Stimulated activated naive CD8-positive, alpha-beta T cell treated with anti-CD3 and anti-CD28 coated beads, Interleukin-15, amount 100 ng/mL, for 72 hours (primary cell): ENCODE measurements at regions not wholly inside any gene's neighbourhood (a gene's known extent, or its start where the extent isn't known, plus 50 kb on each side); places are given as distances from the start of the nearest gene placed in this dataset.

ENCODE experiments used
- ATAC-seq: fragments of 150-1000 bp; cut with Tn5 transposase; 2 replicates; pipeline ENCODE4 v1.10.0; 2021; ENCODE audit warnings: mild to moderate bottlenecking, moderate library complexity
- DNase-seq, 2 donors: peaks; one replicate each; pipeline ENCODE4 v3.0.0; 2021 to 2022
- H3K27ac Mint-ChIP-seq, 2 donors: one replicate each; pipeline ENCODE4 v1.8.0; 2022; ENCODE audit warnings: mild to moderate bottlenecking in 2 of 2, mixed read lengths in 2 of 2, moderate library complexity in 2 of 2
- H3K27me3 Mint-ChIP-seq: one replicate; pipeline ENCODE4 v1.8.0; 2022; ENCODE audit warnings: mixed read lengths
- H3K4me1 Mint-ChIP-seq: one replicate; pipeline ENCODE4 v1.8.0; 2022; ENCODE audit warnings: mild to moderate bottlenecking, mixed read lengths
- H3K4me3 Mint-ChIP-seq, 2 donors: one replicate each; pipeline ENCODE4 v1.8.0; 2022; ENCODE audit warnings: mild to moderate bottlenecking in 2 of 2, mixed read lengths in 2 of 2, moderate library complexity in 1 of 2
- H3K9me3 Mint-ChIP-seq, 2 donors: one replicate each; pipeline ENCODE4 v1.8.0; 2022; ENCODE audit warnings: mixed read lengths in 2 of 2

DNA sequence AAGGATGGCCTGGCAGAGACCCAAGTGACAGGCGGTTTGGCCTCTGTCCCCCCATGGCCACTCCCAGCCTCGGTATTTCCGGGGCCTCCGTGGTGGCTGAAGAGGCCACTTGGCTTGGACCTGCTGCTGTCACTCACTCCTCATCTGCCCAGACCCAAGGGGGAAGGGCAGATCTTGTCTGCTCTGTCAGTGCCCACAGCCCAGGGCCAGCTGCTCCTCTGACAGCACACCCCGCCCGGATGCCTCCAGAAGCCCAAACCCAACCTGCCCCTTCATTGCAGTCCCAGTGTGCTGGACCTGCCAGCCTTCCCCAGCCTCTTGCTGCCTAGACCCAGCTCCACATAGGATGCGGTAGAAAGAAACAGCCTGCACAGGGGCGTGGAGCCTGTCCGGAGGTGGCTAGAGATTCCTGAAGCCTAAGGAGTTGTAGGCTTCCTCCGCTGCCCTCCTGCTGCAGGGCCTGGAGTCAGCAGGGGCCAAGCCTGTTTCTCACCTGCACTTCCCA, 52.0 kb downstream of the MAGEF1 start:
- Mint-ChIP-seq H3K9me3 (no peaks in the 10 kb centered on the region), H3K27ac (no peak overlapping the region), H3K27me3 (no peaks in the 10 kb centered on the region), H3K4me3 (no peak overlapping the region), H3K4me1 (peaks cover 13% of the 10 kb centered on the region)
- DNase-seq = no peak
- peak; percentile 14 for ATAC-seq

DNA sequence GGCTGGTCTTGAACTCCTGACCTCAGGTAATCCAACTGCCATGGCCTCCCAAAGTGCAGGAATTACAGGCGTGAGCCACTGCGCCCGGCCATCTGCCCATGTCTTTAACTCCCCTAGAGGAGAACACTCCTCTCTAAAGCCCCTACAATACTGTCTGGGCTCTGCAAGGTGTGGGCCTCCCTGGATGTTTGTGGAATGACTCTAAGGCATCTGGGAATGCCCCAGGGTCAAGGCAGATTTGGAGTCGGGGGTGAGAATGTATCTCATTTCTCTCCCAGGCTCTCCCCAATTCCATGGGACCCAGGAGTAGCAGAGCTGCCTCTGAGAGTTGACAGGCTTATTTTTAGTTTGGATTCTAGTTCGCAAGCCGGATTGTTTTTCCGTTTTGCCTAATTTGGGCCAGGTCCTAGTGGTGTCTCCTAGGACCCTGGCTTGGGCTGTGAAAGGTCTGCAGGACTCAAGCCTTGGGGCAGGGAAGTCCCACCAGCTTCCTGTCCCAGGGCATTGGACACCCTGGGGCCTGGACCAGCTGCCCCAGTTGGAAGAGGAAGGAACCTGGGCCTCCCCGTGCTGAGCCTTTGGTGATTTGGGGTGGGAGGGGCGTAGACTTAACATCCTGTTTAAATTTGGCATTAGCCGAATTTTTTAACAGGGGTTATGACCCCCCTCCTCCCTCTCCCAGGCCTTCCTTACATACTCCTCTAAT, 53.5 kb downstream of the MAGEF1 start:
- ATAC-seq (no peak), DNase-seq (no peak)
- no peak overlapping the region for H3K4me3 Mint-ChIP-seq
- no peaks in the 10 kb centered on the region for H3K9me3 Mint-ChIP-seq
- peaks cover 13% of the 10 kb centered on the region for H3K4me1 Mint-ChIP-seq
- H3K27me3 Mint-ChIP-seq = no peaks in the 10 kb centered on the region
- H3K27ac Mint-ChIP-seq = no peak overlapping the region

DNA sequence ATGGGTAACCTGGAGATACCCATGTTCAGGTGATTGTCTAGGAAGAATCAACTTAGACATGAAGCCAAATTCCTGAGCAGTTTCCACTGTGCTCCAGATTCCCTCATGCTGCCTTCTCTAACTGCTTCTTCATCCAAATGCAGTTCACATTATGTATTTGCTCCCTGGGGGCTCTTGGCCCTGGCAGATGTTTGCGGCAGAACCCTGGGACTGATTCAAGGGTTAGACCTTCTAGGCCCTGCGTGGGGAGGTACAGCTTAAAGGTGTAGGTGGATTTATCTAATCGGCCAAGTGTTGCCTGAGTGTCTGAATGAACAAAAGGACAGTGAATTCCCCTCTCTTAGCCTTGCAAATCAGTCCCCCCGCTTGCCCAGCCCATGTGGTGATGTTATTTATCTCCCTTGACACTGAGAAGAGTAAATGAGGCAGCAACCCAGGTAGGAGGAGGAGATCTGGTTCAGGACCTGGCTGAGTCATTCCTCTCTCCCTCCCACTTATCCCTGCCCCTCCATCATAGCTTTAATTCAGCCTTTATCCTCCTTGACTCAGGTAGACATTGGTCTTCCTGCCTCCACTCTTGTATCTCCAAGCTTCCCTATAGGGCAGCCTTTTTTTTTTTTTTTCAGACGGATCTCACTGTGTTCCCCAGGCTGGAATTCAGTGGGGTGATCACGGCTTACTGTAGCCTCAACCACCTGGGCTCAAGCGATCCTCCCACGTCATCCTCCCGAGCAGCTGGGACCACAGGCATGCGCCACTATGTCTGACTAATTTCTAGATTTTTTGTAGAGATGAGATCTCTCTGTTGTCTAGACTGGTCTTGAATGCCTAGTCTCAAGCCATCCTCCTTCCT, 54.8 kb downstream of the MAGEF1 start:
- DNase-seq (no peak), ATAC-seq (peak; percentile 56)
- Mint-ChIP-seq H3K4me3 (no peak overlapping the region), H3K9me3 (no peaks in the 10 kb centered on the region), H3K27me3 (no peaks in the 10 kb centered on the region), H3K27ac (no peak overlapping the region), H3K4me1 (peaks cover 21% of the 10 kb centered on the region)

DNA sequence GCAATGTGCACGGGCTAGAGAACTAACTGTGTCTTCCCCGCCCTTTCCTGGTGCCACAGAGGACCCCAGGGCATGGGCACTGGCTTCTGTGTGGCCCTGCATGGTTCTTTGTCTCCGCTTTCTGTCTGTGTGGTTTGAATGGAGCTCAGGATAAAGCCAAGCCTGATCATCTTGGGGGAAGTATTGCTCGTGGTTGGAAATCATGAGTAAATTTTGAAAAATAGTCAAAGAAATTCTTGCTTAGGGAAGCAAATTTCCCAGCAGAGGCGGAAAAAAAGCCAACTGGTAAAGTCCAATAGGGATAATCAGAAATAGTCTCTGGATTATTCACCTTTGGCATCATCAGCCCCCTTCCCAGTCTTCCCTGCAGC, 55.4 kb downstream of the MAGEF1 start:
- H3K4me3 Mint-ChIP-seq = no peak overlapping the region
- H3K4me1 Mint-ChIP-seq = peaks cover 22% of the 10 kb centered on the region
- H3K9me3 Mint-ChIP-seq = no peaks in the 10 kb centered on the region
- DNase-seq = no peak
- no peak overlapping the region for H3K27ac Mint-ChIP-seq
- H3K27me3 Mint-ChIP-seq = no peaks in the 10 kb centered on the region
- no peak for ATAC-seq

DNA sequence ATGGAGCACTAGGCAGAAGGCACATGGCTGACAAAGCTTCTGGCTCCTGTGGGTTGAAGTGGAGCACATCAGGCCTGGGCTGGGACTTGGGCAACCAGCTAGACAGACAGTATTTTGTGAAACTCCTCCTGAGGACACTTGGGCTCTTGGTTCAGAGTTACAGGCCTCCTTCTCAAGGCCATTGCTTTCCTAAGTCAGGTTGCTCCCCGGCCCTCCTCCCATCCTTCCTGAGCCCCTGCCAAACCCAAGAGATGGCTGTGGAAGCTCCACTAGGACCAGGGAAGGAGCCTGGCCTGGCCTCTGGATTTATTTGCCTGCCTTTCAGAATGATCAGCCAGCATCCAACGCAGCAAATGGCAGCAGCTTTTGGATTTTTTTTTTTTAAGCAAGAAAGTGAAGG, 56.3 kb downstream of the MAGEF1 start:
- ATAC-seq (no peak), DNase-seq (no peak)
- Mint-ChIP-seq H3K27me3 (no peaks in the 10 kb centered on the region), H3K4me3 (no peak overlapping the region), H3K4me1 (peaks cover 18% of the 10 kb centered on the region), H3K9me3 (no peaks in the 10 kb centered on the region), H3K27ac (no peak overlapping the region)

DNA sequence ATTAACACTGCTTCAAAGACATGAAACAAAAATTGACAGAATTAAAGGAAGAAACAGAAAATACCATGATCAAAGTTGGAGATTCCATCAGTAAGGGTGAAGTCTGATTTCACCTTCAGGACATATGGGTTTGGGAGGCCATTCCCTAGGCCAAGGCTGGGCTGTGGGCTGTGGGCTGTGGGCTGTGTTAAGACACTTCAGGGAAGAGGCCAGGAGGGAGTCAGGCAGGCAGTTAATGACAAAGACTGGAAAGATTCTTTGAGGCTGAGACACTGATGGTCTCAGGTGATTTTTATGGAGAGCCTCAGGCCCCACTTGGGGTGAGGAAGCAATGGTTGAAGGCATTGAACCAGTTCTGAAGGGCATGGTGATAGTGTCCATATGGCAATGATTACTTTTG, 57.5 kb downstream of the MAGEF1 start:
- H3K27me3 Mint-ChIP-seq = no peaks in the 10 kb centered on the region
- no peak overlapping the region for H3K4me3 Mint-ChIP-seq
- no peak for ATAC-seq
- H3K9me3 Mint-ChIP-seq = no peaks in the 10 kb centered on the region
- H3K27ac Mint-ChIP-seq = no peak overlapping the region
- no peak for DNase-seq
- H3K4me1 Mint-ChIP-seq = peaks cover 16% of the 10 kb centered on the region

DNA sequence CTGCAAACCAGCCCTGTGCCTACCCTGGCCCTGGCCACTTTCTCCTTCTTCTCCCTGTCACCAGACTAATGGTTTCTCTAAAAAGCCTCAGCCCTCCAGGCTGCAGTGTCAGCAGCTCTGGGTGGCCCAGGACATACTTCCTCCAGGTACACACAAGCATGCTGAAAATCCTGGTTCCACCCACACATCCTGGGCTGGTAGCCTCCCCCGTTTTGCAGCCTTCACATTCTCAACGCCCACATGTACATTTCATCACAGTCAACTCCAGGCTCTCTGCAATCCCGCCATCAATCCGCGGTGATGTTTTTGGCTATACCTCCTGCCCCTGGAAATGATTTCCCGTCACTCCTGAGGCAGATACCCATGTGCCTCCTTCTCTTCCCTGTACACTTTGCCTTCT, 59.4 kb downstream of the MAGEF1 start:
- no peak overlapping the region for H3K27ac Mint-ChIP-seq

DNA sequence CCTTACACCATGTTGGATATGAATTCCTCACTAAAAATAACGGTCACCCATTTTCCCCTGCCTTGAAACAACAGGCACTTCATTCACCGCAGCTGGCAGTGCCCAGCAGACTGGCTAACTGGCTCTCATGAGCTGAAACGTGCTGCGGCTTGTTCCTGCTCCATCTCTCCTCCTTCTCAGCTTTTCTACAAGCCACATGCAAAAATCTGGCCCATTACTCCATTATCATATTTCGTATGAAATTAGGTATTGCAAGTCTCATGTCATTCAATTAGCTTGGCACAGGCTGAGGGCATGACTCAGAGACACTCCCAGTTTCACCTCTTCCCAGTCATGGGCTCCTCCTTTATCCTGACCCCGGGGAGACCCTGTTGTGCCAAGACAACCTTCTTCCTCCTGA, 60.0 kb downstream of the MAGEF1 start:
- no peaks in the 10 kb centered on the region for H3K27me3 Mint-ChIP-seq
- H3K4me1 Mint-ChIP-seq = peaks cover 9% of the 10 kb centered on the region

More for the DNA sequence above, 59.4 kb downstream of the MAGEF1 start:
- no peaks in the 10 kb centered on the region for H3K9me3 Mint-ChIP-seq
- peaks cover 14% of the 10 kb centered on the region for H3K4me1 Mint-ChIP-seq
- H3K4me3 Mint-ChIP-seq = no peak overlapping the region
- no peaks in the 10 kb centered on the region for H3K27me3 Mint-ChIP-seq
- ATAC-seq (no peak), DNase-seq (no peak)

DNA sequence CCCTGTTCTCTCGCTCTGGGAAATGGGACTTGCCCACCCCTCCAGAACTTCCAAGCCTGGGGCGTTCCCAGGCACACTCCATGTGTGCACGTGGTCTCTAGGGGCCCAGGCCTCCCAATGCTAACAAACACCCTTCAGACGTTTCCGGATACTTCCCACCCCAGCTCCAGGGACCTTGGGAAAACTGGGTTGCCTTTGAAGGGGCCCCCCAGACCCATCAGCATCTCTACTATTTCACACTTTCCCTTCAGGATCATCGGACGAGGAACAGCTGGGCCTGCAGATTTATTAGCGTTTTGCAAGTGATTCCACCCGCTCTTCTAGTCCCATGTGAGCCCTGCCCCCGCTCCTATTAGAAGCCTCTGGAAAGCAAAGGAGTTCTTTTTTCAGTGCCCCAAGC, 63.2 kb downstream of the MAGEF1 start:
- Mint-ChIP-seq H3K27ac (no peak overlapping the region), H3K27me3 (no peaks in the 10 kb centered on the region), H3K9me3 (no peaks in the 10 kb centered on the region), H3K4me1 (peaks cover 9% of the 10 kb centered on the region), H3K4me3 (no peak overlapping the region)
- ATAC-seq = no peak
- DNase-seq = no peak

More for the DNA sequence above, 60.0 kb downstream of the MAGEF1 start:
- Mint-ChIP-seq H3K27ac (no peak overlapping the region), H3K9me3 (no peaks in the 10 kb centered on the region), H3K4me3 (no peak overlapping the region)
- ATAC-seq (no peak), DNase-seq (no peak)

DNA sequence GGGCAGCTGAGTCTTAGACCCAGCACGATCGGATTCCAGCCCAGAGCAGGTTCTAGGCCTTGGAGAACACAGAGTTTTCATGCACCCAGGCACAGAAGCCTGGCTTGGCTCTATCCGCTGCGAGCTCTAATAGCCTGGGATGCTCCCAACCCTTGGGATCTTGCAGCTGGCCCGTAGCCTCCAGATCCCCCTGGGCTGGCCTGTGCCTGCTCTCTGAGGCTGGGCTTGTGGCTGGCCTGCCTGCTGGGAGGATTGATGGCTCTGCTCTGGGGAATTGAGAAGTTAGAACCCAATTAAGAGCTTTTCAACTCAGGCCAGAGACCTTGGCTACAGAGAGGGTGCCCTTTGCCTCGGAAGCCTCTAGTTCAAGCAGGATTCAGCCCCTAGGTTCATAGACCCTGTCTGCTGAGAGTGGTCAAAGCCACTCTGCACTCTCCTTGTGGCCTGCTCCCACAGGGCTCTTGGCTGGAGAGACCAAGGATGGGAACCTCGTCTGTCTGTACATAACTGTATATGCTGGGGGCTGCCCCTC, 64.4 kb downstream of the MAGEF1 start:
- H3K27ac Mint-ChIP-seq = no peak overlapping the region
- H3K27me3 Mint-ChIP-seq = no peaks in the 10 kb centered on the region
- peaks cover 5% of the 10 kb centered on the region for H3K4me1 Mint-ChIP-seq
- H3K4me3 Mint-ChIP-seq = no peak overlapping the region
- ATAC-seq (no peak), DNase-seq (no peak)
- H3K9me3 Mint-ChIP-seq = no peaks in the 10 kb centered on the region

DNA sequence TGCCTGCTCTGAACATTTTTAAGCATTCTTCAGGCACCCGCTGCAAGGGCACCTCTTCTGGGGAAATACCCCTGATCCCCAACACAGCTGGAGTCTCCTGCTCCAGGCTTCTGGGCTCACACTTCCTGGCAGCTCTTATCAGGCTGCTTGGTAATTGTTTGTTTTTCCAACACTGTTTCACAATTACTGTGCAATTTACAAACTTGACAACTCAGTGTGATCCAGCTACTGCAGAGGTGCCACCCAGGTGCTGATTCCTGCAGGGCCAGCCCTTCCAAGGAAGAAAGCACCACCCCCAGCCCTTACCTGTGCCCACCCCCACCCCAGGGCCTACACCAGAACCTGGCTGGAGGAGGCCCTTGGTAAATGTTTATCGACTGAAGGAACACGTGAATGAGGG, 66.5 kb downstream of the MAGEF1 start:
- DNase-seq (no peak), ATAC-seq (no peak)
- Mint-ChIP-seq H3K4me3 (no peak overlapping the region), H3K4me1 (no peaks in the 10 kb centered on the region), H3K9me3 (no peaks in the 10 kb centered on the region), H3K27me3 (no peaks in the 10 kb centered on the region), H3K27ac (no peak overlapping the region)

DNA sequence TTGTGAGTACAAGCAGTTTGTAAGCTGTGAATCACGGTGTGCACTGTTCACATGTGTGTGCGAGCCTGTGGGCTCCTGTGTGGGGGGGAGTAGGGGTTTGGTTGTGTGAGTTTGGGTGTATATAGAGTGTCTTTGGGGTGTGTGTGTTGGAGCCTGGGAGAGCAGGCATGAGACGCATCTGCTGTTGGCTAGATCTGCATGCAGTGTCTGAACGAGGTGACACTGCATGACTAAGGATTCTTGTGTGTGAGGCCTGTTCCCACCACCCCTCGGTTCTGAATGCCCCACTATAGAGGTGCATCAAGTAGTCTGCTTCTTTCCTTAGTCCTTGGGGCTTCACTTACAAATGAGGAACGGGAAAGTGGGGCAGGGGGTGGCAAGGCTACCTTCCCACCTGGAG, 68.4 kb downstream of the MAGEF1 start:
- no peaks in the 10 kb centered on the region for H3K4me1 Mint-ChIP-seq
- ATAC-seq = no peak
- H3K27me3 Mint-ChIP-seq = no peaks in the 10 kb centered on the region

DNA sequence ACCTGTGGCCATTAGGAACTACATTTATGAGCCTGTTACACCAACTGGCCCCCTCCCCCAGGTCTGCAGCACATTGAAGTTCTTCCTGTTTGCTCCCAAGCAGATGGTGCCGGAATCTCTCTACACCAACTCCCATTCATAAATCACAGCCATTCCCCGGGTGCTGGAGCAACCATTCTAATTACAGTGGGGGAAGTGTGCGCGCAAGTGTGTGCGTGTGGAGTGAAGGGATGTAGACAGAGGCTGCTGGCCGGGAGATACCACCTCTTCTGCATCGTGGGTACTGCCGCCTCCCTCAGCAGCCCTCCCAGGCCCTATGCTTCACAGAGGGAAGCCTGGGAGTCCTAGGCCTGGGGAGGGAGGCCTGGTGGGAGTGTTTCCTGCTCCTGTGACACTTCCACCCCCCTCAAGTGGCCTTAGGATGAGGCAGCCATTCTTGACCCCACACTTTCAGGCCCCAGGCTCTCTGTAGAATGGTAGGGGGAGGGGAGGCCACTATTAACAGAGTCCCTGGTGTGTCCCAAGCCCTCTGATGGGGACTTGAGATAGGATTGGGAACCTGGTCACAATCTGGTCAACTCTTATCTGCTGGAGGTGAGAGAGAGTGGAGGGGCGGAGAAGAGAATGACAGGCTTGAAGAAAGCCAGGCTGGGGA, 69.1 kb downstream of the MAGEF1 start:
- H3K4me1 Mint-ChIP-seq = no peaks in the 10 kb centered on the region
- peaks cover 0 to 5% of the 10 kb centered on the region in 2 donors for H3K9me3 Mint-ChIP-seq
- DNase-seq (no peak), ATAC-seq (no peak)
- H3K27ac Mint-ChIP-seq = no peak overlapping the region
- no peak overlapping the region for H3K4me3 Mint-ChIP-seq
- no peaks in the 10 kb centered on the region for H3K27me3 Mint-ChIP-seq

More for the DNA sequence above, 68.4 kb downstream of the MAGEF1 start:
- no peak overlapping the region for H3K4me3 Mint-ChIP-seq
- H3K27ac Mint-ChIP-seq = no peak overlapping the region
- DNase-seq = no peak
- peaks cover 0 to 5% of the 10 kb centered on the region in 2 donors for H3K9me3 Mint-ChIP-seq

DNA sequence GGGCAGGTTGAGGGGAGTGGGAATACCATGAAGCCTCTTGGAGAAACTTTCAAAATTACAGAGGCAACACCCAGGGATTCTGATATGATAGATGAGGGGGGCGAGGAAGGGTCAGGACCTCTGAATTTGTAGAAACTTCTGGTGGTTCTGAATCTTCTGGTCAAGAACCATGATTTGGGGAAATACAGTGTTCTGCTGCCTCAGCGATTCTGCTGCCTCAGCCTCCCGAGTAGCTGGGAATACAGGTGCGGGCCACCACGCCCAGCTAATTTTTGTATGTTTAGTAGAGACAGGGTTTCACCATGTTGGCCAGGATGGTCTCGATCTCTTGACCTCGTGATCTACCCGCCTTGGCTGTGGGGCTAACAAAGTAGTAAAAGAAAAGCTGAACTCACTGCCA, 70.4 kb downstream of the MAGEF1 start:
- no peak for DNase-seq
- Mint-ChIP-seq H3K9me3 (peaks cover 0 to 5% of the 10 kb centered on the region in 2 donors), H3K27me3 (no peaks in the 10 kb centered on the region), H3K27ac (no peak overlapping the region), H3K4me1 (no peaks in the 10 kb centered on the region), H3K4me3 (no peak overlapping the region)
- ATAC-seq = no peak

DNA sequence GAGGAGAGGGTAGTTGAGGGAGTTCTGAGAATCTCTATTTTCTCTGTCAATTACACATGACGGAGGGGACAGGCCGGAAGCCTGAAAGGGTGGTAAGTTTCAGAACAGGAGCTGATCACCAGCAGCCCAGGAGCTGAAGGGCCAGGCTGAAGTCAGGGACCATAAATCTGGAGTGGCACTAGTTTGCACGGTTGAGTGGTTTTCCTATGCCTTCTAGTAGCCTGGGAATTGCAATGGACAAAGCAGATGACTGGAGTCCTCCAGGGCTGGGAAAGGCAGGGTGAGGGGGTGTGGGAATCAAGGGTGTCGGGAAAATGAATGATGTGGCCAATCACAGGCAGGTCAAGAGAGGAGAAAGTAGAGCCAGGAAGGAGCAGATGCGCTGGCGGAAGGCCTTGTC, 72.5 kb downstream of the MAGEF1 start:
- H3K9me3 Mint-ChIP-seq = peaks cover 0 to 5% of the 10 kb centered on the region in 2 donors
- no peak for ATAC-seq

DNA sequence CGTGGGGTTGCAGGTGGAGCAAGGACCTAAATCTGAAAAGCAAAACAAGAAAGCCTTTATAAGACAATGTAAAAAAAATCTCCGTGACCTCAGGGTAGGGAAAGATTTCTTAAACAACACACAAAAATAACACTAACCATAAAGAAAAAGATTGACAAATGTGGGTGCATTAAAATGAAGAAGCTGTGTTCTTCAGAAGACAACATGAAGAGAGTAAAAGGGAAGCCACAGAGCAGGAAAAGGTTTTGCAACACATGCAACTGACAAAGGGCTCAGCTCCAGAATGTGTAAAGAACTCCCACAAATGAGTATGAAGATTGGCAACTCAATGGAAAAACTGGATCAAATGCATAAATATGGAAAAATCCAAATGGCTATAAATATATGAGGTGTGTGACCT, 74.2 kb downstream of the MAGEF1 start:
- Mint-ChIP-seq H3K27ac (no peak overlapping the region), H3K4me1 (peaks cover 8% of the 10 kb centered on the region), H3K9me3 (peaks cover 0 to 5% of the 10 kb centered on the region in 2 donors), H3K4me3 (no peak overlapping the region), H3K27me3 (no peaks in the 10 kb centered on the region)
- DNase-seq (no peak), ATAC-seq (no peak)

More for the DNA sequence above, 72.5 kb downstream of the MAGEF1 start:
- Mint-ChIP-seq H3K27me3 (no peaks in the 10 kb centered on the region), H3K27ac (no peak overlapping the region), H3K4me3 (no peak overlapping the region), H3K4me1 (peaks cover 8% of the 10 kb centered on the region)
- DNase-seq = no peak
